HCT116 (cell line): ENCODE measurements at regions not wholly inside any gene's neighbourhood (a gene's known extent, or its start where the extent isn't known, plus 50 kb on each side); places are given as distances from the start of the nearest gene placed in this dataset.

Source experiments
- ATAC-seq: fragments of 200-7000 bp; cut with Tn5 transposase; 2 replicates; pipeline ENCODE4 v1.9.1; 2020; ENCODE audit warnings: mild to moderate bottlenecking, moderate library complexity
- BruUV-seq: library from RNA; stranded (reverse); fragments of 400-500 nt; replicated peaks from 2 replicates; lab custom pipeline; 2021; lab: Mats Ljungman, UMichigan
- CTCF ChIA-PET: fragments of 300-600 bp; sonication (Branson Sonifier 250); formaldehyde crosslinking; loops from one replicate; lab custom pipeline; 2021; ENCODE audit warnings: antibody characterized with exemption; lab: Charles Lee
- POLR2A ChIA-PET: fragments of 300-600, 350-600 bp; sonication (Branson Sonifier 250); formaldehyde crosslinking; loops from one replicate; lab custom pipeline; 2021; ENCODE audit warnings: antibody characterized with exemption; lab: Charles Lee
- RAD21 ChIA-PET, 2 experiments: fragments of 300-600 bp; sonication (Branson Sonifier 250); formaldehyde crosslinking; loops; one replicate each; lab custom pipeline; 2023; ENCODE audit warnings: low total read pairs in 2 of 2; ENCODE audit not compliant: uncharacterized antibody in 2 of 2, unreplicated experiment in 2 of 2, low non-redundant PET in 1 of 2; lab: Charles Lee
- DNase-seq: peaks from one replicate; pipeline ENCODE4 v3.0.0-alpha.2; 2010; ENCODE audit warnings: low read depth, low spot score
- H2AFZ ChIP-seq: fragments of 200-600 bp; shearing (Covaris generic), sonication (generic); 2 replicates; pipeline ENCODE4 v1.6.1; 2017; ENCODE audit warnings: low read depth, mixed run types, mixed read lengths, antibody characterized with exemption, low read length; ENCODE audit not compliant: poor library complexity, severe bottlenecking
- H3K27ac ChIP-seq: 2 replicates; pipeline ENCODE4 v1.5.1; 2012; ENCODE audit warnings: low read depth, low read length
- H3K27me3 ChIP-seq: fragments of 200-600 bp; sonication (generic); 2 replicates; pipeline ENCODE4 v1.6.1; 2016; ENCODE audit warnings: mixed run types, low read length, mixed read lengths; ENCODE audit not compliant: insufficient read depth
- H3K36me3 ChIP-seq, 2 experiments: fragments of 200-500 bp in 1 of 2; fragments of 200-600 bp in 1 of 2; sonication (Bioruptor generic) in 1 of 2; sonication (generic) in 1 of 2; 2 replicates each; pipeline versions ENCODE4 v1.5.1 to v1.6.1; 2014 to 2016; ENCODE audit warnings: low read length in 2 of 2, inconsistent platforms in 1 of 2, mixed read lengths in 1 of 2, mixed run types in 1 of 2; ENCODE audit not compliant: insufficient read depth in 2 of 2, control insufficient read depth in 1 of 2
- H3K4me1 ChIP-seq, 2 experiments: fragments of 200-600 bp in 1 of 2; sonication (generic) in 1 of 2; 2 replicates each; pipeline versions ENCODE4 v1.5.1 to v1.6.1; 2012 to 2017; ENCODE audit warnings: low read length in 2 of 2, inconsistent platforms in 1 of 2, mild to moderate bottlenecking in 1 of 2, mixed read lengths in 1 of 2, mixed run types in 1 of 2, moderate library complexity in 1 of 2; ENCODE audit not compliant: insufficient read depth in 2 of 2, control insufficient read depth in 1 of 2
- H3K4me2 ChIP-seq: fragments of 200-600 bp; sonication (generic); 2 replicates; pipeline ENCODE4 v1.6.1; 2017; ENCODE audit warnings: mixed run types, low read length, mixed read lengths
- H3K4me3 ChIP-seq, 2 experiments: fragments of 200-600 bp in 1 of 2; sonication (generic) in 1 of 2; replicated peaks in 1 of 2; 2 replicates each; pipeline ENCODE4 v1.5.1; 2011 to 2016; ENCODE audit warnings: low read length in 2 of 2, control low read depth in 1 of 2, low read depth in 1 of 2, mild to moderate bottlenecking in 1 of 2, mixed read lengths in 1 of 2, mixed run types in 1 of 2
- H3K79me2 ChIP-seq: fragments of 200-600 bp; sonication (generic); 2 replicates; pipeline ENCODE4 v1.6.1; 2017; ENCODE audit warnings: mild to moderate bottlenecking, mixed run types, low read length, moderate library complexity, mixed read lengths; ENCODE audit not compliant: insufficient read depth
- H3K9ac ChIP-seq: fragments of 200-600 bp; sonication (generic); 2 replicates; pipeline ENCODE4 v1.6.1; 2016; ENCODE audit warnings: low read length, mixed read lengths
- H3K9me2 ChIP-seq: fragments of 200-600 bp; sonication (generic), shearing (Covaris generic); 2 replicates; pipeline ENCODE4 v1.6.1; 2017; ENCODE audit warnings: mixed run types, mild to moderate bottlenecking, moderate library complexity; ENCODE audit not compliant: insufficient read depth
- H3K9me3 ChIP-seq, 2 experiments: fragments of 200-500 bp in 1 of 2; fragments of 200-600 bp in 1 of 2; sonication (Bioruptor generic) in 1 of 2; sonication (generic) in 1 of 2; 2 replicates each; pipeline ENCODE4 v1.6.1; 2014 to 2017; ENCODE audit warnings: low read length in 2 of 2, mixed read lengths in 2 of 2, inconsistent platforms in 1 of 2, low read depth in 1 of 2, mild to moderate bottlenecking in 1 of 2, mixed run types in 1 of 2, moderate library complexity in 1 of 2; ENCODE audit not compliant: control insufficient read depth in 1 of 2, insufficient read depth in 1 of 2
- H4K20me1 ChIP-seq: fragments of 200-600 bp; sonication (generic), shearing (Covaris generic); 2 replicates; pipeline ENCODE4 v1.6.1; 2017; ENCODE audit warnings: mixed run types, mild to moderate bottlenecking, moderate library complexity; ENCODE audit not compliant: insufficient read depth
- CEBPB ChIP-seq: IDR thresholded peaks from 2 replicates; pipeline ENCODE4 v1.6.1; 2012; ENCODE audit warnings: low read depth
- CTCF ChIP-seq, 3 experiments: fragments of 200-600 bp in 1 of 3; sonication (generic) in 1 of 3; IDR thresholded peaks in 2 of 3; conservative IDR thresholded peaks in 1 of 3; 2 replicates each; pipeline ENCODE4 v1.5.1; 2012 to 2017; ENCODE audit warnings: low read depth in 2 of 3, low read length in 2 of 3, antibody characterized with exemption in 1 of 3, borderline replicate concordance in 1 of 3, control low read depth in 1 of 3, mild to moderate bottlenecking in 1 of 3, mixed read lengths in 1 of 3, mixed run types in 1 of 3, moderate library complexity in 1 of 3; ENCODE audit not compliant: insufficient read depth in 1 of 3
- EGR1 ChIP-seq: IDR thresholded peaks from 2 replicates; pipeline ENCODE4 v1.6.1; 2012; ENCODE audit warnings: low read depth
- ELF1 ChIP-seq: IDR thresholded peaks from 2 replicates; pipeline ENCODE4 v1.6.1; 2012; ENCODE audit warnings: low read depth, borderline replicate concordance
- EZH2 ChIP-seq: fragments of 200-600 bp; sonication (generic); IDR thresholded peaks from 2 replicates; pipeline ENCODE4 v1.6.1; 2017; ENCODE audit warnings: antibody characterized with exemption, mixed run types
- EZH2phosphoT487 ChIP-seq: fragments of 200-600 bp; IDR thresholded peaks from 2 replicates; pipeline ENCODE4 v1.6.1; 2018; ENCODE audit warnings: antibody characterized with exemption, borderline replicate concordance
- FOSL1 ChIP-seq: IDR thresholded peaks from 2 replicates; pipeline ENCODE4 v1.6.1; 2012; ENCODE audit warnings: low read depth
- POLR2A ChIP-seq: IDR thresholded peaks from 2 replicates; pipeline ENCODE4 v1.7.0; 2011; ENCODE audit warnings: borderline replicate concordance; ENCODE audit not compliant: insufficient read depth, insufficient read length; ENCODE audit errors: extremely low read depth
- POLR2AphosphoS5 ChIP-seq: IDR thresholded peaks from 2 replicates; pipeline ENCODE4 v1.6.1; 2011; ENCODE audit warnings: mild to moderate bottlenecking, low read depth, low read length, moderate library complexity
- RAD21 ChIP-seq: IDR thresholded peaks from 2 replicates; pipeline ENCODE4 v1.6.1; 2012; ENCODE audit warnings: low read depth, mild to moderate bottlenecking
- SIN3A ChIP-seq: IDR thresholded peaks from 2 replicates; pipeline ENCODE4 v1.6.1; 2012; ENCODE audit warnings: low read depth
- SP1 ChIP-seq: IDR thresholded peaks from 2 replicates; pipeline ENCODE4 v1.6.1; 2012; ENCODE audit warnings: low read depth
- TCF7L2 ChIP-seq: IDR thresholded peaks from 2 replicates; pipeline ENCODE4 v1.7.0; 2011; ENCODE audit warnings: borderline replicate concordance, inconsistent platforms; ENCODE audit not compliant: insufficient read depth, insufficient read length; ENCODE audit errors: extremely low read depth
- YY1 ChIP-seq: IDR thresholded peaks from 2 replicates; pipeline ENCODE4 v1.6.1; 2011; ENCODE audit warnings: low read length, low read depth, moderate library complexity, mild to moderate bottlenecking; ENCODE audit not compliant: insufficient replicate concordance; ENCODE audit errors: extremely low read depth
- ZFX ChIP-seq: fragments of 450-650 bp; IDR thresholded peaks from 2 replicates; pipeline ENCODE4 v1.6.1; 2017
- ZNF274 ChIP-seq: fragments of 200-500 bp; sonication (Bioruptor generic); IDR thresholded peaks from 2 replicates; pipeline ENCODE4 v1.6.1; 2014; ENCODE audit warnings: mild to moderate bottlenecking, low read depth, low read length, inconsistent platforms
- intact Hi-C: fragments of 100-400 bp; cut with micrococcal nuclease; formaldehyde crosslinking; loops from 2 replicates; pipeline ENCODE4 v1.10.0; 2022
- TF ChIP-seq, protein P1 (sequence below): IDR thresholded peaks from 2 replicates; pipeline ENCODE4 v1.6.1; 2012
- TF ChIP-seq, protein P2 (sequence below): IDR thresholded peaks from 2 replicates; pipeline ENCODE4 v1.6.1; 2011; ENCODE audit warnings: mild to moderate bottlenecking, low read length, moderate library complexity; ENCODE audit not compliant: insufficient replicate concordance; ENCODE audit errors: extremely low read depth
- TF ChIP-seq, protein P3 (sequence below): IDR thresholded peaks from 2 replicates; pipeline ENCODE4 v1.6.1; 2012
- TF ChIP-seq, protein P4 (sequence below): IDR thresholded peaks from 2 replicates; pipeline ENCODE4 v1.6.1; 2012; ENCODE audit warnings: low read depth

- RAD21 ChIA-PET: no interaction called here
- H4K20me1 ChIP-seq: no peaks in the 10 kb centered on the region
- no peak overlapping the region for H3K4me2 ChIP-seq
- no peak overlapping the region for H2AFZ ChIP-seq
- intact Hi-C loops: no loop called here
- H3K9me3 ChIP-seq: peaks cover 0 to 21% of the 10 kb centered on the region in 2 experiments; a peak in 2 of 4 replicates
- DNase-seq: no peak
- no peak overlapping the region for H3K9ac ChIP-seq
- H3K36me3 ChIP-seq: no peaks in the 10 kb centered on the region
- H3K4me3 ChIP-seq: no peak overlapping the region
- H3K4me1 ChIP-seq: no peaks in the 10 kb centered on the region
- H3K27me3 ChIP-seq: no peaks in the 10 kb centered on the region
- no peak overlapping the region for H3K27ac ChIP-seq
- TF ChIP-seq EGR1 (no peak), SP1 (no peak), POLR2A (no peak), CTCF (IDR thresholded peaks at IDR 0.05 in 2 of 3, conservative IDR thresholded peaks at IDR 0.05 in 1 of 3; ENCODE audit: borderline replicate concordance in 1 of 3, insufficient read depth in 1 of 3, low read depth in 2 of 3, low read length in 2 of 3) (no peak), CEBPB (no peak), EZH2phosphoT487 (no peak), ZFX (no peak), RAD21 (no peak), POLR2AphosphoS5 (no peak), ZNF274 (no peak), FOSL1 (no peak), EZH2 (no peak), SIN3A (no peak), TCF7L2 (no peak), ELF1 (no peak), YY1 (no peak)
- TF ChIP-seq, protein P1, sequence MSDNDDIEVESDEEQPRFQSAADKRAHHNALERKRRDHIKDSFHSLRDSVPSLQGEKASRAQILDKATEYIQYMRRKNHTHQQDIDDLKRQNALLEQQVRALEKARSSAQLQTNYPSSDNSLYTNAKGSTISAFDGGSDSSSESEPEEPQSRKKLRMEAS: no peak
- TF ChIP-seq, protein P2, sequence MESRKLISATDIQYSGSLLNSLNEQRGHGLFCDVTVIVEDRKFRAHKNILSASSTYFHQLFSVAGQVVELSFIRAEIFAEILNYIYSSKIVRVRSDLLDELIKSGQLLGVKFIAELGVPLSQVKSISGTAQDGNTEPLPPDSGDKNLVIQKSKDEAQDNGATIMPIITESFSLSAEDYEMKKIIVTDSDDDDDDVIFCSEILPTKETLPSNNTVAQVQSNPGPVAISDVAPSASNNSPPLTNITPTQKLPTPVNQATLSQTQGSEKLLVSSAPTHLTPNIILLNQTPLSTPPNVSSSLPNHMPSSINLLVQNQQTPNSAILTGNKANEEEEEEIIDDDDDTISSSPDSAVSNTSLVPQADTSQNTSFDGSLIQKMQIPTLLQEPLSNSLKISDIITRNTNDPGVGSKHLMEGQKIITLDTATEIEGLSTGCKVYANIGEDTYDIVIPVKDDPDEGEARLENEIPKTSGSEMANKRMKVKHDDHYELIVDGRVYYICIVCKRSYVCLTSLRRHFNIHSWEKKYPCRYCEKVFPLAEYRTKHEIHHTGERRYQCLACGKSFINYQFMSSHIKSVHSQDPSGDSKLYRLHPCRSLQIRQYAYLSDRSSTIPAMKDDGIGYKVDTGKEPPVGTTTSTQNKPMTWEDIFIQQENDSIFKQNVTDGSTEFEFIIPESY: no peak
- TF ChIP-seq, protein P3, sequence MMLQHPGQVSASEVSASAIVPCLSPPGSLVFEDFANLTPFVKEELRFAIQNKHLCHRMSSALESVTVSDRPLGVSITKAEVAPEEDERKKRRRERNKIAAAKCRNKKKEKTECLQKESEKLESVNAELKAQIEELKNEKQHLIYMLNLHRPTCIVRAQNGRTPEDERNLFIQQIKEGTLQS: no peak
- TF ChIP-seq, protein P4, sequence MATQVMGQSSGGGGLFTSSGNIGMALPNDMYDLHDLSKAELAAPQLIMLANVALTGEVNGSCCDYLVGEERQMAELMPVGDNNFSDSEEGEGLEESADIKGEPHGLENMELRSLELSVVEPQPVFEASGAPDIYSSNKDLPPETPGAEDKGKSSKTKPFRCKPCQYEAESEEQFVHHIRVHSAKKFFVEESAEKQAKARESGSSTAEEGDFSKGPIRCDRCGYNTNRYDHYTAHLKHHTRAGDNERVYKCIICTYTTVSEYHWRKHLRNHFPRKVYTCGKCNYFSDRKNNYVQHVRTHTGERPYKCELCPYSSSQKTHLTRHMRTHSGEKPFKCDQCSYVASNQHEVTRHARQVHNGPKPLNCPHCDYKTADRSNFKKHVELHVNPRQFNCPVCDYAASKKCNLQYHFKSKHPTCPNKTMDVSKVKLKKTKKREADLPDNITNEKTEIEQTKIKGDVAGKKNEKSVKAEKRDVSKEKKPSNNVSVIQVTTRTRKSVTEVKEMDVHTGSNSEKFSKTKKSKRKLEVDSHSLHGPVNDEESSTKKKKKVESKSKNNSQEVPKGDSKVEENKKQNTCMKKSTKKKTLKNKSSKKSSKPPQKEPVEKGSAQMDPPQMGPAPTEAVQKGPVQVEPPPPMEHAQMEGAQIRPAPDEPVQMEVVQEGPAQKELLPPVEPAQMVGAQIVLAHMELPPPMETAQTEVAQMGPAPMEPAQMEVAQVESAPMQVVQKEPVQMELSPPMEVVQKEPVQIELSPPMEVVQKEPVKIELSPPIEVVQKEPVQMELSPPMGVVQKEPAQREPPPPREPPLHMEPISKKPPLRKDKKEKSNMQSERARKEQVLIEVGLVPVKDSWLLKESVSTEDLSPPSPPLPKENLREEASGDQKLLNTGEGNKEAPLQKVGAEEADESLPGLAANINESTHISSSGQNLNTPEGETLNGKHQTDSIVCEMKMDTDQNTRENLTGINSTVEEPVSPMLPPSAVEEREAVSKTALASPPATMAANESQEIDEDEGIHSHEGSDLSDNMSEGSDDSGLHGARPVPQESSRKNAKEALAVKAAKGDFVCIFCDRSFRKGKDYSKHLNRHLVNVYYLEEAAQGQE: no peak
- TF ChIP-seq, all 23 proteins: peak for 0
- BruUV-seq: no TSS peak
- ChIA-PET POLR2A (no interaction called here), CTCF (no interaction called here)
- Histone ChIP-seq H3K9me2 (no peaks in the 10 kb centered on the region), H3K79me2 (no peaks in the 10 kb centered on the region)
- no peak for ATAC-seq
Measured at GRCh38 chr2:126172631-126173184, 483.2 kb upstream of the GYPC start.
